ENCODE measurements at regions not wholly inside any gene's neighbourhood (a gene's known extent, or its start where the extent isn't known, plus 50 kb on each side); places are given as distances from the start of the nearest gene placed in this dataset.

- in situ Hi-C loops (cut with MboI; ENCODE audit: low pct_ligation_motif_present in 1 of 4, low pct_unique_long_range_greater_than_20kb in 1 of 4, low sequenced_read_pairs in 3 of 4), result no loop called here
- intact Hi-C loops (cut with DNase I; ENCODE audit: low total_unique reads), result no loop called here
- H3K4me1 ChIP-seq, result peaks cover 0 to 3% (median 0%) of the 10 kb centered on the region in 4 donors
- H3K4me3 ChIP-seq, result no peak overlapping the region
- DNase-seq, result no peak
- no peaks in the 10 kb centered on the region for H3K36me3 ChIP-seq
- H3K27me3 ChIP-seq, result no peaks in the 10 kb centered on the region
- 83 to 87% methylated on average over 5 of the region's 5 CpGs for WGBS, 2 donors (ENCODE audit: low coverage in 1 of 2)
- no peak for TF ChIP-seq EP300 (IDR thresholded peaks at IDR 0.05; ENCODE audit: low read depth)
- no peaks in the 10 kb centered on the region for H3K9me3 ChIP-seq
- H3K27ac ChIP-seq, result no peak overlapping the region
Measured at GRCh38 chr11:27250867-27251665, 111.9 kb downstream of the CCDC34 start.

GRCh38 chr11:27248576-27249509 lies 114.2 kb downstream of the CCDC34 start:
- 85 to 93% methylated on average over 3 to 13 of the region's 13 CpGs for WGBS, 2 donors (ENCODE audit: low coverage in 1 of 2)
- H3K27me3 ChIP-seq, result no peaks in the 10 kb centered on the region
- DNase-seq, result no peak
- no peak overlapping the region for H3K4me3 ChIP-seq
- H3K4me1 ChIP-seq, result peaks cover 0 to 3% (median 0%) of the 10 kb centered on the region in 4 donors
- no peak for TF ChIP-seq EP300 (IDR thresholded peaks at IDR 0.05; ENCODE audit: low read depth)
- TF ChIP-seq CTCF (IDR thresholded peaks at IDR 0.05), result no peak
- no peak for TF ChIP-seq POLR2AphosphoS5 (IDR thresholded peaks at IDR 0.05)
- no peak for TF ChIP-seq POLR2A (IDR thresholded peaks at IDR 0.05)
- in situ Hi-C loops (cut with MboI; ENCODE audit: low pct_ligation_motif_present in 1 of 4, low pct_unique_long_range_greater_than_20kb in 1 of 4, low sequenced_read_pairs in 3 of 4) (no loop called here), intact Hi-C loops (cut with DNase I; ENCODE audit: low total_unique reads) (no loop called here)
- no peaks in the 10 kb centered on the region for H3K36me3 ChIP-seq
- no peaks in the 10 kb centered on the region for H3K9me3 ChIP-seq
- H3K27ac ChIP-seq, result no peak overlapping the region

GRCh38 chr11:27247660-27248059 lies 115.4 kb downstream of the CCDC34 start:
- TF ChIP-seq CTCF (IDR thresholded peaks at IDR 0.05), result no peak
- no peak for TF ChIP-seq POLR2AphosphoS5 (IDR thresholded peaks at IDR 0.05)
- TF ChIP-seq EP300 (IDR thresholded peaks at IDR 0.05; ENCODE audit: low read depth), result no peak
- no peak for TF ChIP-seq POLR2A (IDR thresholded peaks at IDR 0.05)
- intact Hi-C loops (cut with DNase I; ENCODE audit: low total_unique reads) (no loop called here), in situ Hi-C loops (cut with MboI; ENCODE audit: low pct_ligation_motif_present in 1 of 4, low pct_unique_long_range_greater_than_20kb in 1 of 4, low sequenced_read_pairs in 3 of 4) (no loop called here)
- no peak for DNase-seq
- Histone ChIP-seq H3K36me3 (no peaks in the 10 kb centered on the region), H3K4me1 (peaks cover 0 to 3% (median 0%) of the 10 kb centered on the region in 4 donors), H3K27ac (no peak overlapping the region), H3K9me3 (no peaks in the 10 kb centered on the region), H3K27me3 (no peaks in the 10 kb centered on the region), H3K4me3 (no peak overlapping the region)
- WGBS, 2 donors (ENCODE audit: low coverage in 1 of 2), result 76 to 100% methylated on average over 1 to 5 of the region's 5 CpGs

- DNase-seq, result no peak
- Histone ChIP-seq H3K27me3 (no peaks in the 10 kb centered on the region), H3K36me3 (no peaks in the 10 kb centered on the region), H3K27ac (no peak overlapping the region), H3K9me3 (no peaks in the 10 kb centered on the region), H3K4me1 (peaks cover 0 to 3% (median 0%) of the 10 kb centered on the region in 4 donors), H3K4me3 (no peak overlapping the region)
- intact Hi-C loops (cut with DNase I; ENCODE audit: low total_unique reads), result no loop called here
- in situ Hi-C loops (cut with MboI; ENCODE audit: low pct_ligation_motif_present in 1 of 4, low pct_unique_long_range_greater_than_20kb in 1 of 4, low sequenced_read_pairs in 3 of 4), result no loop called here
- WGBS, 2 donors (ENCODE audit: low coverage in 1 of 2), result 69 to 74% methylated on average over 3 of the region's 3 CpGs
- TF ChIP-seq POLR2AphosphoS5 (IDR thresholded peaks at IDR 0.05) (no peak), EP300 (IDR thresholded peaks at IDR 0.05; ENCODE audit: low read depth) (no peak), POLR2A (IDR thresholded peaks at IDR 0.05) (no peak), CTCF (IDR thresholded peaks at IDR 0.05) (no peak)
Measured at GRCh38 chr11:27246925-27247324, 116.1 kb downstream of the CCDC34 start.

Measured in transverse colon (tissue), 4 donors.